Activated CD8-positive, alpha-beta memory T cell treated with anti-CD3 and anti-CD28 coated beads for 1 hour (primary cell): ENCODE measurements at regions not wholly inside any gene's neighbourhood (a gene's known extent, or its start where the extent isn't known, plus 50 kb on each side); places are given as distances from the start of the nearest gene placed in this dataset.

Experiments used
- DNase-seq, 2 donors: peaks; one replicate each; pipeline ENCODE4 v3.0.0-alpha.2; 2020; ENCODE audit warnings: low read depth in 1 of 2; ENCODE audit errors: extremely low read depth in 1 of 2

DNA sequence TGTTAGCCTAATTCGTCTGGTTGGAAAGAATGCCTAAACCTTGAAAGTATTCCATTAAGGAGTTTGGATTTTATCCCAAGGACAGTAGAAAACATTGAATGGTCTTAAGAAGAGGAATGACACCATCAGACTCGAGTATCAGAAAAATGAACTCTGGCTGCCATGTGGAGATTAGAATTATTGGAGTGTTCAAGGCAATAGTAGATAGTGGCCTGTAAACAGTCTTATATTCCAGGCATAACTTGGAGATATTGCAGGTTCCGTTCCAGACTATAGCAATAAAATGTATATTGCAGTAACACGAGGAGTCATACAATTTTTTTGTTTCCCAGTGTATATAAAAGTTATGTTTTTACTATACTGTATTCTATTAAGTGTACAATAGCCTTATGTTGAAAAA lies 130.9 kb downstream of the GDAP2 start:
- no peak for DNase-seq

DNA sequence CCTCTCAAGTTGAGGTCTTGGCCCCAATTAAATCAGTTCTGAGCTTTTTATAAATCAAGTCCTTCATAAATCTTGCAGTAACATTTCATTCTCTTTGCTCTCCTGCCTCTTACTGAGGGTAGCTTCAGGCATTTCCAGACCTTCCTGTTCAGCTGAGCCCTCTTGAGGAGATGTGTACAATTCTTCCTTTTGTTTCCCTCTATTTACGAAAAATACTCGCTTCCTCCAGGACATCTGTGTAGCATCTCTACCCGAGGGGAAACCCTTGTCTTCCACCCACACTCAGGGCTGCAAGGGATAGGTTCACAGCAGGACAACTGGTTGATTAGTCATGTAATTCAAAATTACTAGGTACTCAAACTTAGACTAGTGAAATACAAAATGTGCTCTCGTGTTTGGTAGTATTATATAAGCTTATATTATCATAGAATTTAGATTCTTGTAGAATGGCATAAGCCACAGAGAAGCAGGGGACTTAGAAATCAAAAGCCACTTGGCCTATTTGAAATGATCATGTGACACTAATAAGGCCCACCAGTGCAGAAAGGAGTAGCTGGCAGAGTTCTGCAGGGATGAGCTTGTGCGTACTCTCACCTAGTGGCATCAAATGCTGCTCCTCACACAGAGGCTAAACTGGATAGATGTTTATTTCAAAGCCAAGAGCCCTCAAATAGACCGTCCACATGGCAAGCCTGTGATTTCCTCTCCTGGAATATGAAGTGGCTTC lies 126.7 kb downstream of the GDAP2 start:
- DNase-seq = no peak

DNA sequence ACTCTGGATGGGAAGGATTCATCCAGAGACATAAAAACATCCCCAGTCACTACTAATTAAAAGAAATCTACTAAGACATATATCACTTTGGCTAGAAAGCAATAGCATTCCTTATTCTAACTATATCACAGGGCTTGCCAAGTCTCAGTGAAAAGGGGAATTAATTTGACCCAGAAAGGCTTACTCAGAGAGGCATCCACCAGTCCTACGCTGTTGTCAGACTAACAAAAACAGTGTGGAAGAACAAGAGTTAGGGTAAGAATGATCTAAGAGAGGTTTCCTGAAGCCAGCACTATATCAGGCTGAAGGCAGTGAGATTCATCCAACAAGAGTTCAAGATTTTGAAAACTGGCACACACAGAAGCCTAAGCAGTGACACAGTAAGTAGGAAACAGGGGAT lies 126.1 kb downstream of the GDAP2 start:
- DNase-seq = no peak

DNA sequence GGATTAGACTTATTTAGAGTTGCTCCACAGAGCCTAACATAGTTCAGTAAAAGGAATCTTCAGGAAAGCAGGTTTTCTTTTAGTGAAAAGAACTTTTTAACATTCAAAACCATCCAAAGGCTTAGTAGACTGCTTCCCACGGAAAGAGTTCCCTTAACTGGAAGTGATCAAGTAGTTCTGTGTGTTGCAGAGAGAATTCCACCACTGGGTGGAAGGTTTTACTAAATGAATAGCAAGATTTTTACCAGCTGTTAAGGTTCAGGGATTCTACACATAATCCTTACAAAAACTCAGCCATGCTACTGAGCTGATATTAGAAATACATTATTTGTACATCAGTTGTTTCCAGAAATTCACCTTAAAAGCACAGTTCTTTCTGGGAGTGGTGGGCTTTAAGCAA lies 119.7 kb downstream of the GDAP2 start:
- DNase-seq = no peak

DNA sequence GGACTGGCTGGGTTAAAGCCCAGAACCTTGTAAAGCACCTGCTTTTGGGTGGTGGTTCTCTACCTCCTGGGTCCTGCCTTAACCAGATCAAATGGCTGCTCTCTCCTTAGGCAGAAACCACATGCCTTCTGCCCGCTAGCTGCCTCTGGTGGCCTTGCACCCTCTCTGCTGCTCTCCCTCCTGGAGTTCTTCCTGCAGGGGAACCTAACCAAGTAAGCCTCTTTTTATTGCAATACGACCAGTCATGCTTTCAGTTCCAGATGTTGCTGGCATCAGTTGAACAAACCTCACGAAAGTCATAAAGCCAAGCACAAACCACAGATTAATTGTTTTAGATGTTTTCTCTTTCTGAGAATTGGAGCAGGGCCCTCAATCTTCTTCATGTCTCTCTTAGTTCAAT lies 118.9 kb downstream of the GDAP2 start:
- DNase-seq = no peak

DNA sequence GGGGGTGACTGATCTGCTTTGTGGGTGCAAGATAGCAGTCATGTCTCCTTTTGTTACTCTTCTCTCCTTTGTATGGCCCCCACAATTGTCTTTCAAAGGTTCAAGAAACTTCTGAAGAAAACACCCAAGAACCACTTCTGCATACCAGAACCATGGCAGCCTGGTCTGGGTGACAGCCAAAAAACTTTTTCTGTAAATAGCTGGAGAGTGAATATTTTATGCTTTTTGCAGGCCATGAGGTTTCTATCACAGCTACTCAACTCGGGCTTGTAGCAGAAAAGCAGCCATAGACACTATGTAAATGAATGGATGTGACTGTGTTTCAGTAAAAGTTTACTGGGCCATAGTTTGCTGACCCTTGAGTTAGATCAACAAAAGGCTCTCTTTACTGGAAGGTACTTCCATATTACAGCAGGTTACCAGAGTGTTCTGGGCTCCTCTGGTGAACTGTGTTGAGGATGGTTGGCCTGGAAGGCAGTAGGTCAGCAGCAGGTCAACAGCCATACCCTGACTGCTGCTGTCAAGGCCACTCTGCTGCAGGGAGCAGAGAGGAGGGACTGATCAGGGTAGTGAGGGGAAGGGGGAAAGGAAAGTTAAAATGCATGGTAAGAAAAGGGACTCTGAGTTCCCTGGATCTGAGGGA lies 116.4 kb downstream of the GDAP2 start:
- no peak for DNase-seq
